RWPE1 (cell line): ENCODE measurements at regions not wholly inside any gene's neighbourhood (a gene's known extent, or its start where the extent isn't known, plus 50 kb on each side); places are given as distances from the start of the nearest gene placed in this dataset.

Source experiments
- CTCF ChIA-PET: fragments of 350-600 bp; sonication (Branson Sonifier 250); formaldehyde crosslinking; extraction: SDS; loops from one replicate; lab custom pipeline; 2021; lab: Yijun Ruan, JAX
- POLR2A ChIA-PET: fragments of 400-600 bp; formaldehyde crosslinking; extraction: SDS; loops from one replicate; lab custom pipeline; 2020; ENCODE audit warnings: antibody characterized with exemption; ENCODE audit not compliant: low non-redundant PET; lab: Yijun Ruan, JAX
- DNase-seq: peaks from one replicate; pipeline ENCODE4 v3.0.0; 2012; ENCODE audit warnings: low spot score
- H3K27ac ChIP-seq: fragments of 450-650 bp; 2 replicates; pipeline ENCODE4 v1.5.1; 2017
- TF ChIP-seq, protein P1 (sequence below): fragments of 450-650 bp; conservative IDR thresholded peaks from 2 replicates; pipeline ENCODE4 v1.5.1; 2017; ENCODE audit warnings: low read depth, mild to moderate bottlenecking

DNA sequence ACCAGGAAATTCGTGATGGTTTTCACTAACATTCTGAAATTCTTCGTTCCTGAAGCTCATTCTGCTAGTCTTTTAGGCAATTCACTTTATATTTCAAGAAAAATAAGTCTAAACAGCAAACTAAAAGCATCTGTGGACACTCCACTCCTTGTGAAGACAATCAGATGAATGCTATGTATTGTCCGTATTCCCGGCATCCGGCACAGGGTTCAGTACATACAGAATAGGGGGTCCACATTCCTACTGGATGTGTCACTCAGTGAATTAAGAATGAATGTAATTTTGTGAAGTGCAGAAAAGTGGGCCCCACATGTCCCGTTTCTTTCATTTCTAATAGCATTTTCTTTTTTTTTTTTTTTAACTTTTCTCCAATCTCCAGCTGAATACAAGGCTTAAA lies 241.3 kb downstream of the GRIN2B start:
- no peak for DNase-seq
- no peak overlapping the region for H3K27ac ChIP-seq
- CTCF ChIA-PET, result interaction anchor here (0.6 to 0.9 kb wide), 4 partner anchors 20 to 431 kb away, joined by 3 to 4 read pairs (median 3); no protein-coding TSS in a partner anchor
- TF ChIP-seq, protein P1, sequence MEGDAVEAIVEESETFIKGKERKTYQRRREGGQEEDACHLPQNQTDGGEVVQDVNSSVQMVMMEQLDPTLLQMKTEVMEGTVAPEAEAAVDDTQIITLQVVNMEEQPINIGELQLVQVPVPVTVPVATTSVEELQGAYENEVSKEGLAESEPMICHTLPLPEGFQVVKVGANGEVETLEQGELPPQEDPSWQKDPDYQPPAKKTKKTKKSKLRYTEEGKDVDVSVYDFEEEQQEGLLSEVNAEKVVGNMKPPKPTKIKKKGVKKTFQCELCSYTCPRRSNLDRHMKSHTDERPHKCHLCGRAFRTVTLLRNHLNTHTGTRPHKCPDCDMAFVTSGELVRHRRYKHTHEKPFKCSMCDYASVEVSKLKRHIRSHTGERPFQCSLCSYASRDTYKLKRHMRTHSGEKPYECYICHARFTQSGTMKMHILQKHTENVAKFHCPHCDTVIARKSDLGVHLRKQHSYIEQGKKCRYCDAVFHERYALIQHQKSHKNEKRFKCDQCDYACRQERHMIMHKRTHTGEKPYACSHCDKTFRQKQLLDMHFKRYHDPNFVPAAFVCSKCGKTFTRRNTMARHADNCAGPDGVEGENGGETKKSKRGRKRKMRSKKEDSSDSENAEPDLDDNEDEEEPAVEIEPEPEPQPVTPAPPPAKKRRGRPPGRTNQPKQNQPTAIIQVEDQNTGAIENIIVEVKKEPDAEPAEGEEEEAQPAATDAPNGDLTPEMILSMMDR, result no peak
- POLR2A ChIA-PET, result no interaction called here

DNA sequence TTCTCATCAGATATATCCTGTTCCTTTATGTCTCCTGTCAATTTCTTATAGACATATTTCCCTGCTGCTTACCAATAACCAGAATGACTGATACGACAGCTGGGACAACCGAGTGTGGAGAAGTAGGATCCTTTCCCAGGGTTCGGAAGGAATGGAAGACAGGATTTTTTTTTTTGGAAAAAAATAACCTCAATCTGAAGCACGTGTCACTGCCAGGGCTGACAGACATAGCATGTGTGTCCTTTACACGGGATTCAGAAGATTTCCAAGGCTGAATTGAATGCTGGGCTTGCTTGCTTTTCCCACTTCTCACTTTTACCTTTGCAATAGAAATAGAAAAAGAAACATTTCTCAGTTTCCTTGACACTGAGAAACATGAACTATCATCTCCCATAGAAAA lies 245.7 kb downstream of the GRIN2B start:
- CTCF ChIA-PET, result interaction anchor here (0.6 kb wide), 1 partner anchor 1164 kb away, joined by 3 read pairs; no protein-coding TSS in a partner anchor
- DNase-seq, result no peak

DNA sequence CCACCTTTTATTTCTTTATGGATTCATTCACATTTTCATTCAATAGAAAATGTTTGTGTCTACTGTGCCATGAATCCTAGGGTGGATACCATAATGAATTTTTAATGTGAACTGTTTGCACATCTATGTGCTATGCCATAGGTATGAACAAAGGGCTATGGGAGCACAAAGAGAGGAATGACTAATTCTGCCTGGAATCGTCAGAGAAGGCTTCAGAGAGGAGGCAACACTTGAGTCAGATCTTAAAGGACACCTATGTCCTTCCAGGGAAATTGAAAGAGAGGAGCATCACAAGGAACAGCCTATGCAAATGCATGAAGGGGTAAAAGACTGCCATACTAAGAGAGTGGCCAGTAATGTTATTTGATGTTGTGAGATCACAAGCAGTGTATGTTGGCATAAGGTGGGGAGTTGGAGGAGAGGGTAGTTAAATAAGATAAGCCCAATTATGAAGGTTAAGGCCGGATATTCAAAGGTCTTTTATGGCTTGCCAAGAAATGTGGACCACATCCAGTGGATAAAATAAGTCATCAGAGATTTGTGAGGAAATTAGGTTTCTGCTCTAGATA lies 246.7 kb downstream of the GRIN2B start:
- CTCF ChIA-PET, result no interaction called here
- H3K27ac ChIP-seq, result no peak overlapping the region
- TF ChIP-seq, protein P1, result no peak
- DNase-seq, result no peak
- POLR2A ChIA-PET, result no interaction called here

More for the DNA sequence above, 245.7 kb downstream of the GRIN2B start:
- POLR2A ChIA-PET, result no interaction called here
- no peak overlapping the region for H3K27ac ChIP-seq
- TF ChIP-seq, protein P1, result no peak

DNA sequence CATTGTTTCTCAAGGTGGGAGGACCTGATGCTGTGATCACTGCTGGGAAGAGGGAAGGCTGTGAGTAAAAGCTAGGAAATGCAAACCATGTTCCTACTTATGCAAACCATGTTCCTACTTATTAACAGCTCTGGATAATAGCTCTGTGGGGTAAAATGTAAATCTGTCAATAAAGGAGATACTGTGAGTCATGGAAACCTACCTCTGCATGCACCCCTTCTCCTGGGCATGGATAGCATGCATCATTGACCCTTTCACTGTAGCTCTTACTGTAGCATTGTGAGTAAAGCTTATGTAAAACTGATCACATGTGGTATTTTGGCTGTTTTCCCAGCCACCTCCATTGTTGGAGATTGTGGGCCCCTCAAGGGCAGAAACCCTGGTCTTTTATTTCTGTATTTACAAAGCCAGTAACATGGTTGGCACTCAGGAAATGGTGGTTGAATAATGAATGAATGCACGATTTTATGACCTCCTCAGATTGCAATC lies 253.7 kb downstream of the GRIN2B start:
- TF ChIP-seq, protein P1, result no peak
- no peak for DNase-seq
- H3K27ac ChIP-seq, result no peak overlapping the region
- ChIA-PET POLR2A (no interaction called here), CTCF (no interaction called here)

DNA sequence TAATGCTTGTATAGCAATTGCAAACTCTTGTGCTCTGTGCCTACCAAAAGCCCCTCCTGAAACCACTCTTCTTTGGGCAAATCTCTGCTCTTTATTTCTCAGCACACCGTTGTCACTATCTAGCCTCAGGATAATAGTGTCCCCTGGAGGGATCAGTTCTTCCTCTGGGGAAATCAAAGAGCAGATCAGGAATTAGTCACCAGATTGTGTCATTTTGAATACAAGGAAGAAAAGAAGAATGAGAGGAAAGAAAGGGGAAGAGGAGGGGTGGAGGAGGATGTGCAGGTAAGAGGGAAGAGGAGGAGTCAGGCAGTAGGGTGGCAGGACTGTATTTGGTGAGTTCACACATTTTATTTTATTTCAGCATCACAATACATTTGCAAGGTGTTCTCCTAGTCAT lies 256.4 kb downstream of the GRIN2B start:
- no peak overlapping the region for H3K27ac ChIP-seq
- ChIA-PET POLR2A (no interaction called here), CTCF (interaction anchor here (0.5 kb wide), 1 partner anchor 260 kb away, joined by 3 read pairs; no protein-coding TSS in a partner anchor)
- no peak for DNase-seq
- TF ChIP-seq, protein P1, result no peak

DNA sequence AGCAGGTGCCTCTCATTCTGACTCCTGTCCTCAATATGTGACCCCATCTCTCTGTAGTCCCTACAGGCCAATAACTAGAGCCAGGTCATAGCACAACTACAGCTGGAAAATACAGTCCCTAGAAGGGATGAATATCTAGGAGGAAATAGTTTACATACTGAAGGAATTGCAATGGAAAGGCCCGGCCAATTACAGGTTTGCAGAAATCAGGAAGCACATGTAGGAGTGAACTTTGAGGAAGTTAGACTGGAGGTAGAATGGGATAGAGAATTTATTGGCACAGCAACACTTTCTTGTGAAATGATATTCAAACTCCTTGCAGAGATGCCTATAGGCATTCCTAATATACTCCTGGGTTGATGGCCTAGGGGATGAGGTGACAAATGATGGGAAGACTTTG lies 257.3 kb downstream of the GRIN2B start:
- POLR2A ChIA-PET, result no interaction called here
- DNase-seq, result no peak
- TF ChIP-seq, protein P1, result no peak
- CTCF ChIA-PET, result no interaction called here
- no peak overlapping the region for H3K27ac ChIP-seq
